Lower leg skin (tissue), 4 donors: ENCODE measurements at regions not wholly inside any gene's neighbourhood (a gene's known extent, or its start where the extent isn't known, plus 50 kb on each side); places are given as distances from the start of the nearest gene placed in this dataset.

ENCODE experiments used
- DNase-seq, 2 donors: peaks; one replicate each; pipeline ENCODE4 v3.0.0-alpha.2; 2019; ENCODE audit warnings: low spot score in 2 of 2
- H3K4me3 ChIP-seq: fragments of 200-600 bp; sonication (generic); 2 replicates; pipeline ENCODE4 v1.5.1; 2017; ENCODE audit warnings: mild to moderate bottlenecking, low read depth; ENCODE audit not compliant: poor library complexity, severe bottlenecking
- POLR2A ChIP-seq, 2 donors: fragments of 450-650 bp; IDR thresholded peaks; one replicate each; pipeline ENCODE4 v1.6.1; 2016 to 2017; ENCODE audit warnings: antibody characterized with exemption in 2 of 2, mild to moderate bottlenecking in 1 of 2, moderate library complexity in 1 of 2
- WGBS, 2 donors: methylation state at CpG; one replicate each; pipeline ENCODE4 v1.1.5; 2018; 5-methylcytosine and 5-hydroxymethylcytosine counted together
- intact Hi-C: fragments of 100-400 bp; cut with DNase I; formaldehyde crosslinking; loops from one replicate; pipeline ENCODE4 v1.15.0; 2023; ENCODE audit warnings: low total_unique reads
- TF ChIP-seq, protein P1 (sequence below), 3 donors: fragments of 450-650 bp; IDR thresholded peaks; one replicate each; pipeline ENCODE4 v1.5.1; 2016; ENCODE audit warnings: antibody characterized with exemption in 3 of 3, mild to moderate bottlenecking in 3 of 3, moderate library complexity in 2 of 3

GRCh38 chr16:64215730-64216129 is 906.1 kb downstream of the CDH11 start:
- 88 to 98% methylated on average over 3 of the region's 3 CpGs for WGBS, 2 donors
- intact Hi-C loops, result no loop called here
- no peak overlapping the region for H3K4me3 ChIP-seq

DNA sequence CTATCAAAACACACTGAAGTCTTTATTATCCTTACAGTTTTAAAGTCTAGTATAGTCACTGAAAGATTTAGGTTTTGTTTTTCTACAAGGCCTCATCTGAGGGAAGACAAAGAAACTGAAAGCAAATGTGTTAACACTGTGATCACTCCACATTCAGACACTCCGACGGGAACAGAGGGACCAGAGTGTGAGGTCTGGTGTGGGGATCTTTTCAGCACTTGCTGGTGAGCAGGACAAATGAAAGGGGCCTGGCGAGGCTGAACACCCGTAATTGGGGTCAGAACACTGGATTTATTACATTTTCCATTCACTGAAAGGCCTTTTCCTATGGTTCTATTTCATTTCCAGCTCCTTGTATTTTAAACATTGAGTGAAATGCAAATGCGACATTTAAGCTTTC is 910.5 kb downstream of the CDH11 start:
- TF ChIP-seq, protein P1, sequence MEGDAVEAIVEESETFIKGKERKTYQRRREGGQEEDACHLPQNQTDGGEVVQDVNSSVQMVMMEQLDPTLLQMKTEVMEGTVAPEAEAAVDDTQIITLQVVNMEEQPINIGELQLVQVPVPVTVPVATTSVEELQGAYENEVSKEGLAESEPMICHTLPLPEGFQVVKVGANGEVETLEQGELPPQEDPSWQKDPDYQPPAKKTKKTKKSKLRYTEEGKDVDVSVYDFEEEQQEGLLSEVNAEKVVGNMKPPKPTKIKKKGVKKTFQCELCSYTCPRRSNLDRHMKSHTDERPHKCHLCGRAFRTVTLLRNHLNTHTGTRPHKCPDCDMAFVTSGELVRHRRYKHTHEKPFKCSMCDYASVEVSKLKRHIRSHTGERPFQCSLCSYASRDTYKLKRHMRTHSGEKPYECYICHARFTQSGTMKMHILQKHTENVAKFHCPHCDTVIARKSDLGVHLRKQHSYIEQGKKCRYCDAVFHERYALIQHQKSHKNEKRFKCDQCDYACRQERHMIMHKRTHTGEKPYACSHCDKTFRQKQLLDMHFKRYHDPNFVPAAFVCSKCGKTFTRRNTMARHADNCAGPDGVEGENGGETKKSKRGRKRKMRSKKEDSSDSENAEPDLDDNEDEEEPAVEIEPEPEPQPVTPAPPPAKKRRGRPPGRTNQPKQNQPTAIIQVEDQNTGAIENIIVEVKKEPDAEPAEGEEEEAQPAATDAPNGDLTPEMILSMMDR (IDR thresholded peaks at IDR 0.05), result no peak
- DNase-seq, result no peak
- intact Hi-C loops, result no loop called here
- H3K4me3 ChIP-seq, result no peak overlapping the region
- 78 to 80% methylated on average over 5 of the region's 5 CpGs for WGBS, 2 donors

More at GRCh38 chr16:64215730-64216129, 906.1 kb downstream of the CDH11 start:
- TF ChIP-seq, protein P1 (IDR thresholded peaks at IDR 0.05), result no peak
- no peak for TF ChIP-seq POLR2A (IDR thresholded peaks at IDR 0.05)
- no peak for DNase-seq

GRCh38 chr16:64206862-64207261 is 915.0 kb downstream of the CDH11 start:
- no peak overlapping the region for H3K4me3 ChIP-seq
- WGBS, 2 donors, result 74 to 82% methylated on average over 2 of the region's 2 CpGs
- DNase-seq, result no peak
- intact Hi-C loops, result no loop called here
- TF ChIP-seq, protein P1 (IDR thresholded peaks at IDR 0.05), result no peak
- TF ChIP-seq POLR2A (IDR thresholded peaks at IDR 0.05), result no peak

DNA sequence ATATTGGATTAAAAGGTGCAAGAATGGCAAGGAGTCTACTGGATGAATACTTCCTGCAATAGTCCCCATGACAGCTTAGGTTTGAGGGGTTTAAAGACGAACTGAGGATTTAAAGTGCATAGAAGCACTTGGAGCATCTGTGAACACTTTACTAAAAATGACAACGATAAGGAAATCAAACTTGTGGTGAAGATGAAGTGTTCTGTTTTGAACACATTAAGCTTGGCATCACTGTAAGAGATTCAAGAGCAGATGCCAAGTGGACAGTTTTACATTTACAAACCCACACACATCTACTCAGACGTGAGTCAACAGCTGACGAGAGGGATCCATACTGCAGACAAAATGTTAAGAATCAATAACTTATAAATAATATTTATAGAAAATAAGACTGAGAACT is 918.7 kb downstream of the CDH11 start:
- TF ChIP-seq, protein P1 (IDR thresholded peaks at IDR 0.05), result no peak
- TF ChIP-seq POLR2A (IDR thresholded peaks at IDR 0.05), result no peak
- DNase-seq, result no peak
- 67 to 72% methylated on average over 4 of the region's 4 CpGs for WGBS, 2 donors
- H3K4me3 ChIP-seq, result no peak overlapping the region
- intact Hi-C loops, result no loop called here

DNA sequence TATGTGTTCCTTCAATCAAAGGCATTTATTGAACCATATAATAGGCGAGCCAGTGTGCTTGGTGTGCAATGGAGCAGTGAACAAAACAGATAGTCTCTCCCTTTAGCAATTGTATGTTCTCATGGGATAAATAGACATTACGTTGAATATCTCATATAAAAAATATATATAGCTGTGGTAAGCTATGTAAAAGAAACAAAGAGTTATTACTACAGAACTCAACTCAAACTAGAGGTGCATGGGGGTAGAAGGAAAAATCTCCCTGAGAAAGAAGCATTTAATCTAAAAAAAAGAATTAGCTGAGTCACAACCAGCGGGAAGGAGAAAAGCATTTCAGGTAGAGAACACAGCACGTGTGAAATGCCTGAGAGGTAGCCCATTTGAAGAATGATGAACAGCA is 919.3 kb downstream of the CDH11 start:
- 82 to 86% methylated on average over 4 of the region's 4 CpGs for WGBS, 2 donors
- TF ChIP-seq, protein P1 (IDR thresholded peaks at IDR 0.05), result no peak
- TF ChIP-seq POLR2A (IDR thresholded peaks at IDR 0.05), result no peak
- no peak for DNase-seq
- no peak overlapping the region for H3K4me3 ChIP-seq
- intact Hi-C loops, result no loop called here

- intact Hi-C loops, result no loop called here
- WGBS, 2 donors, result 52 to 66% methylated on average over 1 of the region's 1 CpG
- TF ChIP-seq, protein P1 (IDR thresholded peaks at IDR 0.05), result no peak
- no peak for DNase-seq
- no peak overlapping the region for H3K4me3 ChIP-seq
Observed at GRCh38 chr16:64196444-64196843, 925.4 kb downstream of the CDH11 start.
